ENCODE measurements at regions not wholly inside any gene's neighbourhood (a gene's known extent, or its start where the extent isn't known, plus 50 kb on each side); places are given as distances from the start of the nearest gene placed in this dataset.

DNA sequence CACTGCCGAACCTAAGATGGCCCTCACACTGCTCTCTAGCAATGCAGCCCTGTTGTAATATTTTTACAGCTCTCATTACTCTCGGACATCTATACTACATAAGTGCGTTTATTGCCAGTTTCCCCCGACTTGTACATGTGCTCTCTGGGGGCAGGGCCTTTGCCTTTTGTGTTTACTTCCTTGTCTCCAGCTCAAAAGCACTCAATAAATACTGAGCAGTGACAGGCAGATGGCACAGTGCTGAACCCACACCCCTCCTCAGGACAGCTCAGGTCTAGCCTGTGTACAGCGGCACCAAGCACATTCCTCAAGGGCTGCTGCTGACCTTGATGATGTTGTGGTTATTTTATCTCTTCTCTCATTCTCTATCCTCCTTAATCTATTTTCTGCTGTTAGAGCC lies 68.0 kb upstream of the ELMO1 start:
- TF ChIP-seq, protein P1, sequence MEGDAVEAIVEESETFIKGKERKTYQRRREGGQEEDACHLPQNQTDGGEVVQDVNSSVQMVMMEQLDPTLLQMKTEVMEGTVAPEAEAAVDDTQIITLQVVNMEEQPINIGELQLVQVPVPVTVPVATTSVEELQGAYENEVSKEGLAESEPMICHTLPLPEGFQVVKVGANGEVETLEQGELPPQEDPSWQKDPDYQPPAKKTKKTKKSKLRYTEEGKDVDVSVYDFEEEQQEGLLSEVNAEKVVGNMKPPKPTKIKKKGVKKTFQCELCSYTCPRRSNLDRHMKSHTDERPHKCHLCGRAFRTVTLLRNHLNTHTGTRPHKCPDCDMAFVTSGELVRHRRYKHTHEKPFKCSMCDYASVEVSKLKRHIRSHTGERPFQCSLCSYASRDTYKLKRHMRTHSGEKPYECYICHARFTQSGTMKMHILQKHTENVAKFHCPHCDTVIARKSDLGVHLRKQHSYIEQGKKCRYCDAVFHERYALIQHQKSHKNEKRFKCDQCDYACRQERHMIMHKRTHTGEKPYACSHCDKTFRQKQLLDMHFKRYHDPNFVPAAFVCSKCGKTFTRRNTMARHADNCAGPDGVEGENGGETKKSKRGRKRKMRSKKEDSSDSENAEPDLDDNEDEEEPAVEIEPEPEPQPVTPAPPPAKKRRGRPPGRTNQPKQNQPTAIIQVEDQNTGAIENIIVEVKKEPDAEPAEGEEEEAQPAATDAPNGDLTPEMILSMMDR (IDR thresholded peaks at IDR 0.05): no peak
- no peak for TF ChIP-seq EZH2 (IDR thresholded peaks at IDR 0.05)

All from neural progenitor cell (in vitro differentiated cells).